Right renal cortex interstitium (tissue), 3 donors: ENCODE measurements at regions not wholly inside any gene's neighbourhood (a gene's known extent, or its start where the extent isn't known, plus 50 kb on each side); places are given as distances from the start of the nearest gene placed in this dataset.

Source experiments
- DNase-seq, 3 donors: peaks; one replicate each; pipeline ENCODE4 v3.0.0-alpha.2; 2013; ENCODE audit warnings: low read depth in 3 of 3, low spot score in 2 of 3

GRCh38 chr6:139941826-139942225 lies 567.4 kb upstream of the CITED2 start:
- DNase-seq, result no peak

GRCh38 chr6:139940741-139941729 lies 566.6 kb upstream of the CITED2 start:
- no peak for DNase-seq

GRCh38 chr6:139939189-139939979 lies 564.9 kb upstream of the CITED2 start:
- no peak for DNase-seq

- DNase-seq, result no peak
Measured at GRCh38 chr6:139932671-139933070, 558.2 kb upstream of the CITED2 start.

- no peak for DNase-seq
Measured at GRCh38 chr6:139931747-139932146, 557.3 kb upstream of the CITED2 start.

GRCh38 chr6:139927742-139928305 lies 553.4 kb upstream of the CITED2 start:
- no peak for DNase-seq

GRCh38 chr6:139927236-139927635 lies 552.8 kb upstream of the CITED2 start:
- DNase-seq, result no peak

GRCh38 chr6:139926711-139927110 lies 552.3 kb upstream of the CITED2 start:
- no peak for DNase-seq

GRCh38 chr6:139925894-139926641 lies 551.6 kb upstream of the CITED2 start:
- no peak for DNase-seq

GRCh38 chr6:139923964-139924475 lies 549.6 kb upstream of the CITED2 start:
- no peak for DNase-seq

- DNase-seq, result no peak
Measured at GRCh38 chr6:139922236-139922635, 547.8 kb upstream of the CITED2 start.

- DNase-seq, result no peak
Measured at GRCh38 chr6:139920776-139921100, 546.3 kb upstream of the CITED2 start.

GRCh38 chr6:139920027-139920775 lies 545.8 kb upstream of the CITED2 start:
- no peak for DNase-seq

- DNase-seq, result no peak
Measured at GRCh38 chr6:139919107-139920026, 544.9 kb upstream of the CITED2 start.

GRCh38 chr6:139917951-139918630 lies 543.6 kb upstream of the CITED2 start:
- DNase-seq, result no peak

- DNase-seq, result no peak
Measured at GRCh38 chr6:139914910-139915309, 540.5 kb upstream of the CITED2 start.

GRCh38 chr6:139912735-139913400 lies 538.4 kb upstream of the CITED2 start:
- no peak for DNase-seq

- DNase-seq, result no peak
Measured at GRCh38 chr6:139909992-139910391, 535.5 kb upstream of the CITED2 start.
